ENCODE measurements at regions not wholly inside any gene's neighbourhood (a gene's known extent, or its start where the extent isn't known, plus 50 kb on each side); places are given as distances from the start of the nearest gene placed in this dataset.

DNA sequence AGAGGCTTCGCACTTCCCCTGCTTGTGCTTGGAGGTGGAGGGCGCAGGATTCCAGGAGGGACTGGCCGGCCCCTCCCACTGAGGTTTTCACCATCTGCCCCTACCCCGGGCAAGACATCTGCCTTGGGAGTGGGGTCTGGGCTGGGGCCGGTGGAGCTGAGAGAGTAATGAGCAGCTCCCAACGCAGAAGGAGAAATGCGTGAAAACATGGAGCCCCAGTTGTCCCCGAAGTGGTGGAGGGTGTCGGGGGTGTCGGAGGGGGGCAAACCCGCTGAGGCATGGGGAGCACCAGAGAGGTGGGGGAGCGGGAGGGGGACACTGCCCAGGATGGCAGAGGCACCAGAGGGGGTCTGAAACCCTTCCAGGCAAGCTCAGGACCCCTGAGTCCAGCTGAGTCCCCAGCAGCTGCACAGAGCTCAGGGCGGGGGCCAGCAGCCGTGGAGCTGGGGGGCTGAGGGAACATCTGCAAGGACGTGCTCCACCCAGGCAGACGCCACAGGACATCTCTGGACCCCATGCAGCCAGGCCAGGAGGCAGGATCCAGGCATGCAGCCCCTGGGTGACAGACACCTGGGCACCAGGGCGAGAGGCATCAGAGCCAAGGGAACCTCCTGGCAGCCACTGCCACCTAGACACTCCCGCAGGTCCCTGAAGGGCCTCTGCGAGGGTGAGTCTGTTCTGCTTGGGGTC, 110.6 kb downstream of the SIK1 start:
- no peak overlapping the region for H3K4me3 ChIP-seq
- DNase-seq (ENCODE audit: low spot score) = no peak
- TF ChIP-seq CTCF (IDR thresholded peaks at IDR 0.05) = no peak

DNA sequence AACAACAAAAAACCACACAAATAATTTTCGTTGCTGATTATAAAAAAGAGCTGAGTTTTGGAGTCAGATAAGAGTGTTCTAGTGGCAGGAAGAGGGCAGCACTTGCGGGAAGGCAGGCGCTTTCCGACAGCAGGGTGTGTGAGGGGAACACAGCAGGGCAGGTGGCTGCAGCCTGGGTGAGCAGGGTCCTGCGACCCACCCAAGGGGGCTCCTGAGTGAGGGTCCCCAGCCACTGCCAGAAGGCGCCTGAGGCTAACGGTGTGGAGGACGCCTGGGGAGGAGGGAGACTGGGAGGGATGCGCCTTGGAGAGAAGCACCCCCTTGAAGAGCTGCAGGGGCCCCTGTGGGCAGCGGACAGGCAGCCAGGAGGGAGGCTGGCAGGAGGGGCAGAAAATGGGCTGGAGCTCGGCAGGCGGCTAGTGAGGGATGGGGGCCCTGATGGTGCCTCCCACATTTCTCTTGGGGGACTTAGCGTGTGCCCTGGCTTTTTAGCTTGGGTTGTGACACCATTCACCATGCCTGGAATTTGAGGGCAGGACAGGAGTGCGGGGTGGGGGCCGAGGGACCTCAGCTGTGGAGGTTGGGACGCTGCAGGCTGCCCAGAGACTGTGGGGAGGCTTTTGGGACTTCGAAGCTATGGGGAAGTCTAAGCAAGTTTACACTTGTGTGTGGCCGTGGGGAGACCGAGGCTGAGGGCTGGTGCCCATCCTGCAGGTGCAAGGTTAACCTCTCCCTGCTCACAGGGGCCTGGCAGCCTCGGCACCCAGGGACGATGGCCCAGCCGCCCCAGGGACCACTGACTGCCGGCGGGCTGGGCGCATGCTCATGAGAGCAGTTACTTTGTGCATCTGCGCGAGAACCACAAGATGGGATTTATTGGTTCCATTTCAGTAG, 111.4 kb downstream of the SIK1 start:
- no peak overlapping the region for H3K4me3 ChIP-seq
- no peak overlapping the region for H3K27ac ChIP-seq
- no peak for TF ChIP-seq CTCF (IDR thresholded peaks at IDR 0.05)
- DNase-seq (ENCODE audit: low spot score) = no peak

More for the DNA sequence above, 110.6 kb downstream of the SIK1 start:
- H3K27ac ChIP-seq = no peak overlapping the region

- no peak for DNase-seq (ENCODE audit: low spot score)
- H3K27ac ChIP-seq = no peak overlapping the region
- no peak overlapping the region for H3K4me3 ChIP-seq
- no peak for TF ChIP-seq CTCF (IDR thresholded peaks at IDR 0.05)
Observed at GRCh38 chr21:43313939-43314405, 113.0 kb downstream of the SIK1 start.

GRCh38 chr21:43313221-43313938, 113.6 kb downstream of the SIK1 start:
- Histone ChIP-seq H3K27ac (no peak overlapping the region), H3K4me3 (no peak overlapping the region)
- no peak for TF ChIP-seq CTCF (IDR thresholded peaks at IDR 0.05)
- no peak for DNase-seq (ENCODE audit: low spot score)

GRCh38 chr21:43312751-43313169, 114.2 kb downstream of the SIK1 start:
- no peak overlapping the region for H3K4me3 ChIP-seq
- no peak for TF ChIP-seq CTCF (IDR thresholded peaks at IDR 0.05)
- H3K27ac ChIP-seq = no peak overlapping the region
- no peak for DNase-seq (ENCODE audit: low spot score)

DNA sequence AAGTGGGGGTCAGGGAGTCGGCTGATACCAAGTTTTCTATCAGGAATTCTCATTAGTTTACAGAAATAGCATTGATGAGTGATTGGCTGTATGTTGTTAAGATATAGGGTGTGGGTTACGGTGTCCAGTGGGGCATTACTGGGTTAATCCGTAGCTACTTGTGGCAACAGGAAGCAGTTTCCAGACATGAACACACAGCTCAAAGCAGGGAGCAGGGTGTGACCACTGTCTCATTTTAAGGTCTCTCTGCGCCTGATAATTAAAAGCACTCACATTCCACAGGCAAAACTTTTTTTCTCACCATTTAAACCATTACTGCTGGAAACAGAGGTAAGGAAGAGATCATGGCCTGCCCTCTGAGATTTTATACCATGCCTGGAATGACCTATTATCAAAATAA, 114.9 kb downstream of the SIK1 start:
- TF ChIP-seq CTCF (IDR thresholded peaks at IDR 0.05) = no peak
- H3K4me3 ChIP-seq = no peak overlapping the region
- H3K27ac ChIP-seq = no peak overlapping the region
- no peak for DNase-seq (ENCODE audit: low spot score)

Measured in coronary artery (tissue), 2 donors.